AG04449 (cell line): ENCODE measurements at regions not wholly inside any gene's neighbourhood (a gene's known extent, or its start where the extent isn't known, plus 50 kb on each side); places are given as distances from the start of the nearest gene placed in this dataset.

Experiments used
- CTCF ChIA-PET: fragments of 350-600 bp; formaldehyde crosslinking; extraction: SDS; loops from one replicate; lab custom pipeline; 2021; ENCODE audit warnings: antibody characterized with exemption; lab: Yijun Ruan, JAX
- POLR2A ChIA-PET: fragments of 400-600, 350-600 bp; formaldehyde crosslinking; extraction: SDS; loops from one replicate; lab custom pipeline; 2020; ENCODE audit warnings: antibody characterized with exemption, inconsistent platforms; lab: Yijun Ruan, JAX
- DNase-seq: peaks from one replicate; pipeline ENCODE4 v3.0.0-alpha.2; 2010; ENCODE audit warnings: low read depth, low spot score
- H3K4me3 ChIP-seq: 2 replicates; pipeline ENCODE4 v1.5.1; 2011; ENCODE audit warnings: low read depth, mild to moderate bottlenecking, control low read depth, low read length
- TF ChIP-seq, protein P1 (sequence below): IDR thresholded peaks from one replicate; pipeline ENCODE4 v1.5.1; 2011; ENCODE audit warnings: mild to moderate bottlenecking, moderate library complexity, low read length, control low read depth, inconsistent platforms; ENCODE audit not compliant: insufficient read depth; ENCODE audit errors: missing control alignments

DNA sequence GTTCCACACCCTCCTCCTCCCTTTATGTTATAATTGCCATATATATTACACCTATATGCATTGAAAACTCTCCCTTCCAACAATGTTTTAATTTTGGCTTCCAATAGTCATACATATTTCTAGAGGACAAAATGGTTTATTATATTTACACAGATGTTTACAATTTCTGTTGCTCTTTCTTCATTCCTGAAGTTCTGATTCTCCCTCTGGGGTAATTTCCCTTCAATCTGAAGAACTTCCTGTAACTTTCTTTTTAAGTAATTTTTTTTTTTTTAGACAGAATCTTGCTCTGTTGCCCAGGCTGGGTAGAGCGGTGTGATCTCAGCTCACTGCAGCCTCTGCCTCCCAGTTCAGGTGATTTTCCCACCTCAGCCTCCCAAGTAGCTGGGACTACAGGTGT lies 173.0 kb upstream of the MAP1B start:
- POLR2A ChIA-PET: no interaction called here
- TF ChIP-seq, protein P1, sequence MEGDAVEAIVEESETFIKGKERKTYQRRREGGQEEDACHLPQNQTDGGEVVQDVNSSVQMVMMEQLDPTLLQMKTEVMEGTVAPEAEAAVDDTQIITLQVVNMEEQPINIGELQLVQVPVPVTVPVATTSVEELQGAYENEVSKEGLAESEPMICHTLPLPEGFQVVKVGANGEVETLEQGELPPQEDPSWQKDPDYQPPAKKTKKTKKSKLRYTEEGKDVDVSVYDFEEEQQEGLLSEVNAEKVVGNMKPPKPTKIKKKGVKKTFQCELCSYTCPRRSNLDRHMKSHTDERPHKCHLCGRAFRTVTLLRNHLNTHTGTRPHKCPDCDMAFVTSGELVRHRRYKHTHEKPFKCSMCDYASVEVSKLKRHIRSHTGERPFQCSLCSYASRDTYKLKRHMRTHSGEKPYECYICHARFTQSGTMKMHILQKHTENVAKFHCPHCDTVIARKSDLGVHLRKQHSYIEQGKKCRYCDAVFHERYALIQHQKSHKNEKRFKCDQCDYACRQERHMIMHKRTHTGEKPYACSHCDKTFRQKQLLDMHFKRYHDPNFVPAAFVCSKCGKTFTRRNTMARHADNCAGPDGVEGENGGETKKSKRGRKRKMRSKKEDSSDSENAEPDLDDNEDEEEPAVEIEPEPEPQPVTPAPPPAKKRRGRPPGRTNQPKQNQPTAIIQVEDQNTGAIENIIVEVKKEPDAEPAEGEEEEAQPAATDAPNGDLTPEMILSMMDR: no peak
- CTCF ChIA-PET: no interaction called here
- no peak overlapping the region for H3K4me3 ChIP-seq
- no peak for DNase-seq

DNA sequence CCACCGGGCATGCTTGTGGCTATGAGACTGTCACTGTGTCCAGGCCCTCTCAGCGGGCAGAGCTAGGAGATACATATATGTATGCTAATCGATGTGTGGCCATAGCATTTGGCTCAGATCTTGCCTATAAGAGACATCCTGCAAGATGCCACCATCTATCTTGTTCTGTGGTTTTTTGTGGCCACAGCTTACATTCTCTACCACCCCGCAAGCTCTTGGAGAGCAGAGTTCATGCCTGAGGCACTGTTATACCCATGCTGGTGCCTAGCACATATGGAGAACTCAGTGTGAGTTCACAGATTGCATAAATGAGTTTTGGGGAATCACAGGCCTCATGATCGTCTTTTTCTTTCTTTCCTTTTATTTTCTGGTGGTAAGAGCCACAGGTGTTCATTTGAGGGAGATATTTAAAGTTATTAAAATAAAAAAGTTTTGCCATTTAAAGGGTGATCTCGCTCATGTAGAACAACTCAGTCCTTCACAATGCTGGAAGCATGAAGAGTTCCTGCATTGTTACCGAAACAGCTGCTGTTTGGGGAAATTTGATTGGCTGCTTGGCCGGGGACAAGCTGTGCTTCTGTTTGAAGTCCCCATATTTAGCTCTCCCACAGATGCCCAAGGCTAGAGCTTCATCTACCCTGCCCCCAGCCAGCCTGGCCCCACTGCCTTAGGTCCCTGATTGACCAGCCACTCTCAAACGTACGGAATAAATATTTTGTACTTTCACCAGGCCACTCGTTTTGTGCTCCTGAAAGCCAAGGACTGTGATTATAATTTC lies 169.2 kb upstream of the MAP1B start:
- POLR2A ChIA-PET: no interaction called here
- no peak overlapping the region for H3K4me3 ChIP-seq
- CTCF ChIA-PET: interaction anchor here (0.5 kb wide), 1 partner anchor 164 kb away, joined by 3 read pairs; no protein-coding TSS in a partner anchor
- TF ChIP-seq, protein P1: no peak
- no peak for DNase-seq

DNA sequence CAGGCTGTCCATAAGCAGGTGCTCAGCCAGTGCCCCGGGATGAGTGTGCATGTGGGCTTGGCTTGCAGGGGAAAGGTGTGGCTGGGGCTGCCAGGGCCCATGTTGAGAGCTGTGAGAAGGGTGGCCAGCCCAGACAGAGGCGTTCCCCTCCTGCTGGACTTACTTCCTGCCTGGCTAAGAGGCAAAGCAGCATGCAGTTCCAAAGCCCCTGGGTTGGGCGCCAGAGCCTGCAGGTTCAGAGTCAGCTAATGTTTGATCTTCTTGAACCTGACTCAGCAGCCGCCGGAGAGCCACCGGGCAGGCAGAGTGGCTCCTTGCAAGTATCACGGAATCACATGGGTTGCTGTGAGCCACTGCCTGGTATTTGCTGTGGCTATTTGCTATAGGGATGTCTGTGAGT lies 168.4 kb upstream of the MAP1B start:
- no peak overlapping the region for H3K4me3 ChIP-seq
- TF ChIP-seq, protein P1: no peak
- ChIA-PET CTCF (no interaction called here), POLR2A (no interaction called here)
- DNase-seq: no peak

DNA sequence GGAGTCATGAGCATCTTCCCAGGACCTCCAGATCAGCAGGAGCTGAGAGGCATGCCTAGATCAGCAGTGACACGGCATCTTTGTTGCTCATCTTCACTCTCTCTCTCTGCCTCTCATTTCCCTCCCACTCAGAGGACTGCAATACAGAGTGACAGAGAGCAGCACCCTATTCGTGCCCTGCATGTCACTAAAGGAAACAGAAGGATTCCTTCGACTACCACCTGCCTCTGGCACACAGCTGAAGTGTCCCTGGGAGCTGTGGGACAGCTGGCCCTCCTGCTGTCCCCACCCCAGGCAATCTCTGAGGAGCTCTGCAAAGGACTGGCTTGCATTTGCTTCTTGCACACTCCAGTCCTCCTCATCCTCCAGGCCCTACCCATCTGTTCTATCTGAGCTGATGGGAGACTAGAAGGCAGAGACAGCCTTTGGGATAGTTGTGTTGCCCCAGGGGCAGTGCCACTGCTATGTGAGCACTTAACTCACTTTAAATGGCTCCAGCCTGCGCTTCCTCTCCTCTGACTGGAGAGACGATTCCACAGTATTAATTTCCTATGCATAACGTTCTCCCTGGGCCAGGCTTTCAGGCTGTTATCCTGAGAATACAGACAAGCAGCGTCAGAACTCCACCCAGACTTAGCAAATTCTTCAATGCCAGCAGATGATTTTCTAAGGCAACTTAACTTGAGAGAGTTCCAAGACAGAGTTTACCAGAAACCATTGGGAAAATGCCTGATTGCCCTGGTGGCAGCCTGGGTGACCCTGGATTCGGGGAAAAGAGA lies 167.6 kb upstream of the MAP1B start:
- no peak for DNase-seq
- ChIA-PET POLR2A (no interaction called here), CTCF (no interaction called here)
- H3K4me3 ChIP-seq: no peak overlapping the region
- TF ChIP-seq, protein P1: no peak

DNA sequence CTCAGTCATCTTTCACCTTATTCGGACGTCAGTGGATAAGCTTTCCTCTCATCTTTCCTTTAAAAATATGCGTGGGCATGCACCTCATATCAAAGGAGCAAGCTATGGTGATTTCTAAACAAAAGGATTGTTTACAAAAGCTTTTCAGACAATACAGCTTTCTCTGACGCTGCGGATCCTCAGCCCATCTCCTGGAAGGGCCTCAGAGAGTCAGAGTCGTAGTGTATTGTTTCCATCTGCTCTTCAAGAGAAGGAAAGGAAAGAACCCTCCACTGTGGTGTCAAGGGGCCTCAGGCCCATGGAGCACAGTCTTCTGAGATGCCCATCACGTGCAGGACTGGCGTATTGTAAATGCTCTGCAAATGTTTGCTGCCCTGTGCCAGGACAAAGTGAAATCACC lies 163.4 kb upstream of the MAP1B start:
- H3K4me3 ChIP-seq: no peak overlapping the region
- ChIA-PET CTCF (no interaction called here), POLR2A (no interaction called here)
- no peak for DNase-seq
- TF ChIP-seq, protein P1: no peak

DNA sequence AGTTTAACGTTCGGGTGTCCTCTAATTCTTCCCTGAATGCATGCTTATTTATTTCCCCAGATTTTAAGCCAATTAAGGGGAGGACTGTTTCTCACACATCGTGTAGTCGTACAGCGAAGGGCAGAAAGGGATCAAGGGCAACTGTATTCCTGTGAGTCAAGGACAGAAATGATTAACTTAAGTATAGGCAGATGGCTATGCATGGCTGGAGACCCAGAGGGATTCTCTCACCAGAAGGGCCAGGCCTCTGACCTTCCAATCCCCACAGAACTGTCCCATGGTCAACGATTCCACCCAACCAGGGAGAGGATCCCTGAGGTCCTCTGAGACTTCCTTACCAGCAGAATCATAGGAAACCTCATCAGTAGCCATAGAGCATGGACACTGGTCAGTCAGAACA lies 161.8 kb upstream of the MAP1B start:
- POLR2A ChIA-PET: no interaction called here
- CTCF ChIA-PET: no interaction called here
- H3K4me3 ChIP-seq: no peak overlapping the region
- no peak for DNase-seq
- TF ChIP-seq, protein P1: no peak
